HepG2 (cell line): ENCODE measurements at regions not wholly inside any gene's neighbourhood (a gene's known extent, or its start where the extent isn't known, plus 50 kb on each side); places are given as distances from the start of the nearest gene placed in this dataset.

Source experiments
- ATAC-seq: fragments of 200-7000 bp; cut with Tn5 transposase; 3 replicates; pipeline ENCODE4 v1.9.1; 2020; ENCODE audit warnings: mild to moderate bottlenecking, moderate library complexity
- BruUV-seq: library from RNA; stranded (reverse); fragments of 400-500 nt; replicated peaks from 2 replicates; lab custom pipeline; 2021; lab: Mats Ljungman, UMichigan
- CTCF ChIA-PET: fragments of 300-600 bp; formaldehyde crosslinking; extraction: SDS; loops from one replicate; lab custom pipeline; 2021; ENCODE audit warnings: low total read pairs, inconsistent platforms, low intra/inter-chr PET ratio; lab: Yijun Ruan, JAX
- POLR2A ChIA-PET: fragments of 350-600 bp; sonication (Branson Sonifier 250); formaldehyde crosslinking; loops from one replicate; lab custom pipeline; 2020; ENCODE audit warnings: antibody characterized with exemption, inconsistent platforms; lab: Yijun Ruan, JAX
- DNase-seq: peaks from one replicate; pipeline ENCODE4 v3.0.0-alpha.2; 2015; ENCODE audit warnings: low spot score
- FAIRE-seq: peaks from 3 replicates; lab custom pipeline; 2011; peaks lifted over from hg19 to GRCh38; lab: Jason Lieb, UNC
- H2AFZ ChIP-seq: one replicate; pipeline ENCODE4 v1.6.1; 2011; ENCODE audit warnings: low read length, inconsistent platforms
- H3K27ac ChIP-seq: fragments of 300-600 bp; 3 replicates; pipeline ENCODE4 v1.8.0; 2011; ENCODE audit warnings: mixed run types, mild to moderate bottlenecking, mixed read lengths, low read length, inconsistent platforms; ENCODE audit not compliant: insufficient read depth; ENCODE audit errors: extremely low read length
- H3K27me3 ChIP-seq, 2 experiments: fragments of 200-600 bp in 1 of 2; 2 replicates in 1 of 2; 3 replicates in 1 of 2; pipeline versions ENCODE4 v1.6.0 to v1.8.0; 2011; ENCODE audit warnings: low read length in 2 of 2, mild to moderate bottlenecking in 2 of 2, moderate library complexity in 2 of 2, inconsistent platforms in 1 of 2; ENCODE audit not compliant: insufficient read depth in 2 of 2, control insufficient read depth in 1 of 2
- H3K36me3 ChIP-seq, 2 experiments: fragments of 200-600 bp in 1 of 2; replicated peaks in 1 of 2; 2 replicates in 1 of 2; 3 replicates in 1 of 2; pipeline versions ENCODE4 v1.5.1 to v1.8.0; 2011; ENCODE audit warnings: low read length in 2 of 2, inconsistent platforms in 1 of 2; ENCODE audit not compliant: insufficient read depth in 2 of 2, control insufficient read depth in 1 of 2
- H3K4me1 ChIP-seq: 2 replicates; pipeline ENCODE4 v1.5.1; 2012; ENCODE audit warnings: low read length, inconsistent platforms; ENCODE audit not compliant: insufficient read depth
- H3K4me2 ChIP-seq: 2 replicates; pipeline ENCODE4 v1.6.0; 2011; ENCODE audit warnings: low read depth, low read length, inconsistent platforms
- H3K4me3 ChIP-seq, 3 experiments: fragments of 200-600 bp in 1 of 3; sonication (generic), shearing (Covaris generic) in 1 of 3; replicated peaks in 1 of 3; 2 replicates each; pipeline ENCODE4 v1.5.1; 2011 to 2016; ENCODE audit warnings: low read length in 3 of 3, inconsistent platforms in 2 of 3, low read depth in 2 of 3, mild to moderate bottlenecking in 2 of 3, control low read depth in 1 of 3, mixed read lengths in 1 of 3; ENCODE audit not compliant: insufficient read depth in 1 of 3
- H3K79me2 ChIP-seq: one replicate; pipeline ENCODE4 v1.6.1; 2011; ENCODE audit warnings: low read length, inconsistent platforms; ENCODE audit not compliant: insufficient read depth
- H3K9ac ChIP-seq: 2 replicates; pipeline ENCODE4 v1.6.0; 2011; ENCODE audit warnings: mild to moderate bottlenecking, low read depth, low read length, inconsistent platforms; ENCODE audit not compliant: insufficient read depth
- H3K9me3 ChIP-seq: 2 replicates; pipeline ENCODE4 v1.5.1; 2012; ENCODE audit warnings: mild to moderate bottlenecking, low read length
- H4K20me1 ChIP-seq: 2 replicates; pipeline ENCODE4 v1.6.0; 2011; ENCODE audit warnings: inconsistent platforms, mild to moderate bottlenecking, low read length, moderate library complexity; ENCODE audit not compliant: insufficient read depth
- ATF5 ChIP-seq: sonication (generic); formaldehyde crosslinking; IDR thresholded peaks from 2 replicates; pipeline ENCODE4 v1.4.0; 2020; ENCODE audit warnings: mild to moderate bottlenecking, low read depth, missing genetic modification reagents
- HBP1 ChIP-seq: IDR thresholded peaks from 2 replicates; pipeline ENCODE4 v1.6.1; 2016; ENCODE audit warnings: low read depth, control low read depth
- PHF20 ChIP-seq: sonication (generic); formaldehyde crosslinking; IDR thresholded peaks from 2 replicates; pipeline ENCODE4 v1.5.0; 2020; ENCODE audit warnings: mild to moderate bottlenecking, missing genetic modification reagents
- RNF219 ChIP-seq: sonication (generic); formaldehyde crosslinking; IDR thresholded peaks from 2 replicates; pipeline ENCODE4 v1.5.0; 2020; ENCODE audit warnings: mild to moderate bottlenecking, missing genetic modification reagents
- ZBTB4 ChIP-seq: sonication (generic); formaldehyde crosslinking; IDR thresholded peaks from 2 replicates; pipeline ENCODE4 v1.4.0; 2020; ENCODE audit warnings: missing genetic modification reagents, mild to moderate bottlenecking, borderline replicate concordance
- ZNF33B ChIP-seq: sonication (generic); formaldehyde crosslinking; IDR thresholded peaks from 2 replicates; pipeline ENCODE4 v1.5.1; 2020; ENCODE audit warnings: mild to moderate bottlenecking, missing genetic modification reagents
- ZSCAN29 ChIP-seq: sonication (generic); formaldehyde crosslinking; conservative IDR thresholded peaks from 2 replicates; pipeline ENCODE4 v1.4.0; 2020; ENCODE audit warnings: mild to moderate bottlenecking, missing genetic modification reagents
- WGBS: methylation state at CpG from one replicate; pipeline ENCODE4 v1.1.6; 2017; ENCODE audit warnings: low lambda C conversion rate; 5-methylcytosine and 5-hydroxymethylcytosine counted together
- in situ Hi-C: cut with HindIII; loops from 2 replicates; pipeline ENCODE4 v1.10.0; 2017; ENCODE audit warnings: low pct_unique_long_range_greater_than_20kb; ENCODE audit not compliant: extremely low pct_ligation_motif_present
- intact Hi-C: fragments of 100-400 bp; cut with micrococcal nuclease; formaldehyde crosslinking; loops from one replicate; pipeline ENCODE4 v1.10.0; 2022; ENCODE audit not compliant: unreplicated experiment
- TF ChIP-seq, protein P1 (sequence below): sonication (generic); formaldehyde crosslinking; IDR thresholded peaks from 2 replicates; pipeline ENCODE4 v1.5.0; 2020; ENCODE audit warnings: mild to moderate bottlenecking, missing genetic modification reagents, borderline replicate concordance

GRCh38 chr1:116457946-116458604, 85.0 kb downstream of the ATP1A1 start (continued):
- no peak for TF ChIP-seq HBP1 (CRISPR knock-in tag)
- TF ChIP-seq, all 625 proteins: peak for 0

DNA sequence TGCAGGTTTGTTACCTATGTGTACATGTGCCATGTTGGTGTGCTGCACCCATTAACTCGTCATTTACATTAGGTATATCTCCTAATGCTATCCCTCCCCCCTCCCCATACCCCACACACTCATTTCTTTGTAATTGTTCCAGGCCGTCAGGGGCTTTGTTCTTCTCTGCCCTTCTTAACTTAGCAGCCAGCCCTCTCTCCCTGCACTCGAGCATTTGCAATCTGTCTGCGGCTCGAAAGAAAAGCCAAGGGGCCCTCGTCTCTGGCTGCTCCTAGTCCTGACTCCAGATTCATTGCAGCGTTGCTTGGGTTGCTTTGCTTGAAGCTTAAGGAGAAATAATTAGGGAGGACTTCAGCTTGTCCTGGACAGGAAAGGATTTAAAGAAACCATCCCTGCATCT, 85.7 kb downstream of the ATP1A1 start:
- POLR2A ChIA-PET: no interaction called here
- ATAC-seq (no peak), DNase-seq (no peak), FAIRE-seq (no peak)
- H2AFZ ChIP-seq: no peak overlapping the region
- no peak overlapping the region for H3K27ac ChIP-seq
- no peak overlapping the region for H3K9ac ChIP-seq
- intact Hi-C loops: no loop called here
- CTCF ChIA-PET: no interaction called here
- in situ Hi-C loops: no loop called here
- H3K36me3 ChIP-seq: no peaks in the 10 kb centered on the region
- WGBS: 96% methylated on average over 7 of the region's 7 CpGs
- no peaks in the 10 kb centered on the region for H3K27me3 ChIP-seq
- H3K4me3 ChIP-seq: no peak overlapping the region
- no peaks in the 10 kb centered on the region for H3K79me2 ChIP-seq
- no peak overlapping the region for H3K4me2 ChIP-seq
- H3K9me3 ChIP-seq: no peaks in the 10 kb centered on the region
- H3K4me1 ChIP-seq: peaks cover 30% of the 10 kb centered on the region
- H4K20me1 ChIP-seq: no peaks in the 10 kb centered on the region
- BruUV-seq: no TSS peak
- TF ChIP-seq ZBTB4 (CRISPR knock-in tag) (no peak), RNF219 (CRISPR knock-in tag) (no peak), ZNF33B (no peak), ATF5 (CRISPR knock-in tag) (no peak), PHF20 (no peak), ZSCAN29 (CRISPR knock-in tag) (no peak)
- TF ChIP-seq, protein P1, sequence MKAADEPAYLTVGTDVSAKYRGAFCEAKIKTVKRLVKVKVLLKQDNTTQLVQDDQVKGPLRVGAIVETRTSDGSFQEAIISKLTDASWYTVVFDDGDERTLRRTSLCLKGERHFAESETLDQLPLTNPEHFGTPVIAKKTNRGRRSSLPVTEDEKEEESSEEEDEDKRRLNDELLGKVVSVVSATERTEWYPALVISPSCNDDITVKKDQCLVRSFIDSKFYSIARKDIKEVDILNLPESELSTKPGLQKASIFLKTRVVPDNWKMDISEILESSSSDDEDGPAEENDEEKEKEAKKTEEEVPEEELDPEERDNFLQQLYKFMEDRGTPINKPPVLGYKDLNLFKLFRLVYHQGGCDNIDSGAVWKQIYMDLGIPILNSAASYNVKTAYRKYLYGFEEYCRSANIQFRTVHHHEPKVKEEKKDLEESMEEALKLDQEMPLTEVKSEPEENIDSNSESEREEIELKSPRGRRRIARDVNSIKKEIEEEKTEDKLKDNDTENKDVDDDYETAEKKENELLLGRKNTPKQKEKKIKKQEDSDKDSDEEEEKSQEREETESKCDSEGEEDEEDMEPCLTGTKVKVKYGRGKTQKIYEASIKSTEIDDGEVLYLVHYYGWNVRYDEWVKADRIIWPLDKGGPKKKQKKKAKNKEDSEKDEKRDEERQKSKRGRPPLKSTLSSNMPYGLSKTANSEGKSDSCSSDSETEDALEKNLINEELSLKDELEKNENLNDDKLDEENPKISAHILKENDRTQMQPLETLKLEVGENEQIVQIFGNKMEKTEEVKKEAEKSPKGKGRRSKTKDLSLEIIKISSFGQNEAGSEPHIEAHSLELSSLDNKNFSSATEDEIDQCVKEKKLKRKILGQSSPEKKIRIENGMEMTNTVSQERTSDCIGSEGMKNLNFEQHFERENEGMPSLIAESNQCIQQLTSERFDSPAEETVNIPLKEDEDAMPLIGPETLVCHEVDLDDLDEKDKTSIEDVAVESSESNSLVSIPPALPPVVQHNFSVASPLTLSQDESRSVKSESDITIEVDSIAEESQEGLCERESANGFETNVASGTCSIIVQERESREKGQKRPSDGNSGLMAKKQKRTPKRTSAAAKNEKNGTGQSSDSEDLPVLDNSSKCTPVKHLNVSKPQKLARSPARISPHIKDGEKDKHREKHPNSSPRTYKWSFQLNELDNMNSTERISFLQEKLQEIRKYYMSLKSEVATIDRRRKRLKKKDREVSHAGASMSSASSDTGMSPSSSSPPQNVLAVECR (CRISPR knock-in tag): no peak
